ENCODE measurements at regions not wholly inside any gene's neighbourhood (a gene's known extent, or its start where the extent isn't known, plus 50 kb on each side); places are given as distances from the start of the nearest gene placed in this dataset.

GRCh38 chr4:41870035-41870434 lies 65.2 kb upstream of the TMEM33 start (continued):
- TF ChIP-seq, protein P1, sequence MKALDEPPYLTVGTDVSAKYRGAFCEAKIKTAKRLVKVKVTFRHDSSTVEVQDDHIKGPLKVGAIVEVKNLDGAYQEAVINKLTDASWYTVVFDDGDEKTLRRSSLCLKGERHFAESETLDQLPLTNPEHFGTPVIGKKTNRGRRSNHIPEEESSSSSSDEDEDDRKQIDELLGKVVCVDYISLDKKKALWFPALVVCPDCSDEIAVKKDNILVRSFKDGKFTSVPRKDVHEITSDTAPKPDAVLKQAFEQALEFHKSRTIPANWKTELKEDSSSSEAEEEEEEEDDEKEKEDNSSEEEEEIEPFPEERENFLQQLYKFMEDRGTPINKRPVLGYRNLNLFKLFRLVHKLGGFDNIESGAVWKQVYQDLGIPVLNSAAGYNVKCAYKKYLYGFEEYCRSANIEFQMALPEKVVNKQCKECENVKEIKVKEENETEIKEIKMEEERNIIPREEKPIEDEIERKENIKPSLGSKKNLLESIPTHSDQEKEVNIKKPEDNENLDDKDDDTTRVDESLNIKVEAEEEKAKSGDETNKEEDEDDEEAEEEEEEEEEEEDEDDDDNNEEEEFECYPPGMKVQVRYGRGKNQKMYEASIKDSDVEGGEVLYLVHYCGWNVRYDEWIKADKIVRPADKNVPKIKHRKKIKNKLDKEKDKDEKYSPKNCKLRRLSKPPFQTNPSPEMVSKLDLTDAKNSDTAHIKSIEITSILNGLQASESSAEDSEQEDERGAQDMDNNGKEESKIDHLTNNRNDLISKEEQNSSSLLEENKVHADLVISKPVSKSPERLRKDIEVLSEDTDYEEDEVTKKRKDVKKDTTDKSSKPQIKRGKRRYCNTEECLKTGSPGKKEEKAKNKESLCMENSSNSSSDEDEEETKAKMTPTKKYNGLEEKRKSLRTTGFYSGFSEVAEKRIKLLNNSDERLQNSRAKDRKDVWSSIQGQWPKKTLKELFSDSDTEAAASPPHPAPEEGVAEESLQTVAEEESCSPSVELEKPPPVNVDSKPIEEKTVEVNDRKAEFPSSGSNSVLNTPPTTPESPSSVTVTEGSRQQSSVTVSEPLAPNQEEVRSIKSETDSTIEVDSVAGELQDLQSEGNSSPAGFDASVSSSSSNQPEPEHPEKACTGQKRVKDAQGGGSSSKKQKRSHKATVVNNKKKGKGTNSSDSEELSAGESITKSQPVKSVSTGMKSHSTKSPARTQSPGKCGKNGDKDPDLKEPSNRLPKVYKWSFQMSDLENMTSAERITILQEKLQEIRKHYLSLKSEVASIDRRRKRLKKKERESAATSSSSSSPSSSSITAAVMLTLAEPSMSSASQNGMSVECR (CRISPR knock-in tag; IDR thresholded peaks at IDR 0.05; ENCODE audit: borderline replicate concordance), result no peak
- TF ChIP-seq PRDM15 (CRISPR knock-in tag; IDR thresholded peaks at IDR 0.05), result no peak

- Mint-ChIP-seq H3K4me3 (peak overlapping the region; percentile 61), H3K36me3 (no peaks in the 10 kb centered on the region), H3K4me1 (peaks cover 40% of the 10 kb centered on the region), H3K27ac (no peak overlapping the region), H3K27me3 (ENCODE audit: low read depth) (peaks cover 96% of the 10 kb centered on the region), H3K9me3 (no peaks in the 10 kb centered on the region)
- ChIA-PET CTCF (interaction anchor here (0.6 to 3.6 kb wide), 4 partner anchors 12 to 119 kb away, joined by 3 to 16 read pairs (median 4); partner anchors contain the start of gene PHOX2B), POLR2A (interaction anchor here (1.2 kb wide), 1 partner anchor 11 kb away, joined by 3 read pairs; no protein-coding TSS in a partner anchor)
- ATAC-seq, result peak; percentile 46
- DNase-seq (ENCODE audit: low spot score), result peak; percentile 54
- TF ChIP-seq JUN (CRISPR knock-in tag; IDR thresholded peaks at IDR 0.05) (no peak), ETV6 (CRISPR knock-in tag; IDR thresholded peaks at IDR 0.05) (no peak), ESRRA (CRISPR knock-in tag; IDR thresholded peaks at IDR 0.05; ENCODE audit: borderline replicate concordance) (no peak), FOXJ3 (CRISPR knock-in tag; IDR thresholded peaks at IDR 0.05; ENCODE audit: borderline replicate concordance) (no peak), CREM (CRISPR knock-in tag; IDR thresholded peaks at IDR 0.05) (peak; percentile 53; the same call in 1 of the 2 replicates), ZNF423 (CRISPR knock-in tag; IDR thresholded peaks at IDR 0.05) (peak; percentile 71), PRDM15 (CRISPR knock-in tag; IDR thresholded peaks at IDR 0.05) (peak; percentile 95), OVOL2 (CRISPR knock-in tag; IDR thresholded peaks at IDR 0.05; ENCODE audit: borderline replicate concordance) (no peak), FOXK1 (CRISPR knock-in tag; IDR thresholded peaks at IDR 0.05) (0 out of 2 replicates have a peak, but pooled peaks have one; percentile 10)
- TF ChIP-seq, protein P1 (CRISPR knock-in tag; IDR thresholded peaks at IDR 0.05; ENCODE audit: borderline replicate concordance), result 0 out of 2 replicates have a peak, but pooled peaks have one; percentile 30
- TF ChIP-seq, protein P2, sequence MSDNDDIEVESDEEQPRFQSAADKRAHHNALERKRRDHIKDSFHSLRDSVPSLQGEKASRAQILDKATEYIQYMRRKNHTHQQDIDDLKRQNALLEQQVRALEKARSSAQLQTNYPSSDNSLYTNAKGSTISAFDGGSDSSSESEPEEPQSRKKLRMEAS (CRISPR knock-in tag; IDR thresholded peaks at IDR 0.05), result peak; percentile 60; the same call in 1 of the 2 replicates
- TF ChIP-seq, protein P3, sequence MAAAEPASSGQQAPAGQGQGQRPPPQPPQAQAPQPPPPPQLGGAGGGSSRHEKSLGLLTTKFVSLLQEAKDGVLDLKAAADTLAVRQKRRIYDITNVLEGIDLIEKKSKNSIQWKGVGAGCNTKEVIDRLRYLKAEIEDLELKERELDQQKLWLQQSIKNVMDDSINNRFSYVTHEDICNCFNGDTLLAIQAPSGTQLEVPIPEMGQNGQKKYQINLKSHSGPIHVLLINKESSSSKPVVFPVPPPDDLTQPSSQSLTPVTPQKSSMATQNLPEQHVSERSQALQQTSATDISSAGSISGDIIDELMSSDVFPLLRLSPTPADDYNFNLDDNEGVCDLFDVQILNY (CRISPR knock-in tag; IDR thresholded peaks at IDR 0.05), result no peak
Observed at GRCh38 chr4:41866799-41867677, 68.2 kb upstream of the TMEM33 start.
